GM23248 (cell line): ENCODE measurements at regions not wholly inside any gene's neighbourhood (a gene's known extent, or its start where the extent isn't known, plus 50 kb on each side); places are given as distances from the start of the nearest gene placed in this dataset.

Experiments
- EZH2 ChIP-seq: fragments of 200-600 bp; sonication (generic); IDR thresholded peaks from 2 replicates; pipeline ENCODE4 v1.6.1; 2018; ENCODE audit warnings: antibody characterized with exemption, mild to moderate bottlenecking; ENCODE audit not compliant: insufficient read depth, poor library complexity, severe bottlenecking
- EZH2phosphoT487 ChIP-seq: fragments of 200-600 bp; sonication (generic); IDR thresholded peaks from 2 replicates; pipeline ENCODE4 v1.6.1; 2018; ENCODE audit warnings: antibody characterized with exemption, moderate library complexity, mild to moderate bottlenecking, low read depth; ENCODE audit not compliant: insufficient read depth

DNA sequence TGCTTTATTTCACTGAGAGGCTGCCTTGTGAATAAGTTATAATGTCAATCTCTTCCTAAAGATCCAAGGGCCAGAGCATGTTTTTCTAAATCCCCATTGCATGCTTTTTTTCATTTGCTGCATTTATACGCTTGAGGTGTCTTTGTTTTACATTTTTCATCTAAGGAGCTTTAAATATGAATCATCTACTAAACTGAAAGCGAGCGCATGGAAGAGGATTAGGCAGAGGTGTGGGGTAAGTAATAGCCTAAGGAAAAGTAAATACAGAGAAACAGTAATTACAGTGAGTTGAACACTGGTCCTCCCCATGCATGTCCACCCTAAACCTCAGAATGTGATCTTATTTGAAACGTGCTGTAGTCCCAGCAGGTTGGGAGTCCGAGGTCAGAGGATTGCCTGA is 76.4 kb upstream of the METAP2 start:
- no peak for TF ChIP-seq EZH2
- TF ChIP-seq EZH2phosphoT487 = no peak
